Retinal pigment epithelial cell (primary cell): ENCODE measurements at regions not wholly inside any gene's neighbourhood (a gene's known extent, or its start where the extent isn't known, plus 50 kb on each side); places are given as distances from the start of the nearest gene placed in this dataset.
"Not testable (repeated sequence)": the region's sequence is repeated elsewhere in the genome, so short reads cannot be mapped to it uniquely, and the experiment has no call there.

Source experiments
- DNase-seq: peaks from one replicate; pipeline ENCODE4 v3.0.0-alpha.2; 2010; ENCODE audit warnings: low read depth
- H3K4me3 ChIP-seq: 2 replicates; pipeline ENCODE4 v1.5.1; 2011; ENCODE audit warnings: mild to moderate bottlenecking, low read length, control low read depth, moderate library complexity
- CTCF ChIP-seq: conservative IDR thresholded peaks from 2 replicates; pipeline ENCODE4 v1.5.1; 2011; ENCODE audit warnings: low read depth, low read length, control low read depth, inconsistent platforms

GRCh38 chr10:62990126-62990525, 143.0 kb upstream of the NRBF2 start:
- DNase-seq, result no peak
- TF ChIP-seq CTCF, result no peak
- no peak overlapping the region for H3K4me3 ChIP-seq

GRCh38 chr10:62985807-62986600, 147.1 kb upstream of the NRBF2 start:
- DNase-seq, result no peak
- TF ChIP-seq CTCF, result no peak
- H3K4me3 ChIP-seq, result no peak overlapping the region

GRCh38 chr10:62981096-62981495, 152.0 kb upstream of the NRBF2 start:
- H3K4me3 ChIP-seq, result no peak overlapping the region
- DNase-seq, result no peak
- no peak for TF ChIP-seq CTCF

GRCh38 chr10:62980687-62981086, 152.4 kb upstream of the NRBF2 start:
- H3K4me3 ChIP-seq, result no peak overlapping the region
- TF ChIP-seq CTCF, result no peak
- DNase-seq, result no peak

GRCh38 chr10:62979921-62980320, 153.2 kb upstream of the NRBF2 start:
- TF ChIP-seq CTCF, result no peak
- H3K4me3 ChIP-seq, result no peak overlapping the region
- no peak for DNase-seq

- no peak for DNase-seq
- H3K4me3 ChIP-seq, result no peak overlapping the region
- TF ChIP-seq CTCF, result no peak
Observed at GRCh38 chr10:62978482-62978881, 154.6 kb upstream of the NRBF2 start.

GRCh38 chr10:62974795-62975194, 158.3 kb upstream of the NRBF2 start:
- DNase-seq, H3K4me3 ChIP-seq: not testable (repeated sequence)
